ENCODE measurements at regions not wholly inside any gene's neighbourhood (a gene's known extent, or its start where the extent isn't known, plus 50 kb on each side); places are given as distances from the start of the nearest gene placed in this dataset.
A peak's percentile ranks its signal among the peaks of the same experiment; 100 is the strongest.

- H3K9me3 ChIP-seq (ENCODE audit: control insufficient read depth, insufficient read depth, low read depth, low read length) = no peaks in the 10 kb centered on the region
- CTCF ChIA-PET = interaction anchor here (0.6 to 1.3 kb wide), 4 partner anchors 15 to 478 kb away, joined by 3 to 9 read pairs (median 4); no protein-coding TSS in a partner anchor
- POLR2A ChIA-PET = no interaction called here
- no peaks in the 10 kb centered on the region for H3K36me3 ChIP-seq (ENCODE audit: control insufficient read depth in 2 of 2, insufficient read depth in 1 of 2, low read length in 2 of 2)
- TF ChIP-seq ZNF341 (tag by site-specific recombination; IDR thresholded peaks at IDR 0.05; ENCODE audit: low read depth) = peak; percentile 50; the same call in 1 of the 2 replicates
- TF ChIP-seq ZNF549 (tag by site-specific recombination; IDR thresholded peaks at IDR 0.05) = no peak
- no peak overlapping the region for H3K4me3 ChIP-seq (ENCODE audit: low read depth, low read length)
- no peaks in the 10 kb centered on the region for H3K4me1 ChIP-seq (ENCODE audit: control insufficient read depth, insufficient read depth, low read length)
- no peak overlapping the region for H3K27ac ChIP-seq (ENCODE audit: extremely low read depth, low read depth, low read length)
Measured at GRCh38 chr6:6764764-6765434, 176.4 kb downstream of the LY86 start.

GRCh38 chr6:6766230-6766905, 177.8 kb downstream of the LY86 start:
- H3K36me3 ChIP-seq (ENCODE audit: control insufficient read depth in 2 of 2, insufficient read depth in 1 of 2, low read length in 2 of 2) = no peaks in the 10 kb centered on the region
- no peaks in the 10 kb centered on the region for H3K4me1 ChIP-seq (ENCODE audit: control insufficient read depth, insufficient read depth, low read length)
- TF ChIP-seq ZNF768 (tag by site-specific recombination; IDR thresholded peaks at IDR 0.05) (no peak), ZFP69B (tag by site-specific recombination; IDR thresholded peaks at IDR 0.05) (no peak), ZNF785 (tag by site-specific recombination; IDR thresholded peaks at IDR 0.05) (no peak), YY2 (tag by site-specific recombination; IDR thresholded peaks at IDR 0.05) (no peak), ZNF610 (tag by site-specific recombination; IDR thresholded peaks at IDR 0.05; ENCODE audit: borderline replicate concordance) (no peak), ZNF335 (tag by site-specific recombination; conservative IDR thresholded peaks at IDR 0.05) (no peak)
- ChIA-PET POLR2A (no interaction called here), CTCF (interaction anchor here (0.6 to 0.8 kb wide), 2 partner anchors 43 to 483 kb away, joined by 3 to 4 read pairs; no protein-coding TSS in a partner anchor)
- H3K4me3 ChIP-seq (ENCODE audit: low read depth, low read length) = no peak overlapping the region
- H3K9me3 ChIP-seq (ENCODE audit: control insufficient read depth, insufficient read depth, low read depth, low read length) = no peaks in the 10 kb centered on the region
- H3K27ac ChIP-seq (ENCODE audit: extremely low read depth, low read depth, low read length) = no peak overlapping the region

DNA sequence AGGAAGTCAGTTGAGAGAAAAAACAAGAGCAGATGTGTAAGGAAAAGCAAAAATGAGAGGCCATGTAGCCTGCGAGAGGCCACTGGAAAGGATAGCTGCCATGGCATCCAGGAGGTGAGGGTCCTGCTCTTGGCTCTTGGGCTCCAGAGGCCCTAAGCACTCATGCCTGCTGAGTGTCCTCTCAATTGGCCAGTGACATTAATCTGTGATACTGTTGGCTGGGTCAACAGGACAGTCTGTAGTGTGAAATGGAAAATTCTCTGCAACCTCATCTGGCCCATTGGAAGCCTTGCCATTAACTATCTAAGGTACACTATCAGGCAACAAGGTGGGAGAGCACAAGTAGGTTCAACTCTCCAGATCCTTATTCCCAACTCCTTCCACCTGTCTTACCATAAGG, 180.9 kb downstream of the LY86 start:
- POLR2A ChIA-PET = no interaction called here
- H3K36me3 ChIP-seq (ENCODE audit: control insufficient read depth in 2 of 2, insufficient read depth in 1 of 2, low read length in 2 of 2) = no peaks in the 10 kb centered on the region
- H3K27ac ChIP-seq (ENCODE audit: extremely low read depth, low read depth, low read length) = no peak overlapping the region
- CTCF ChIA-PET = interaction anchor here (2.3 kb wide), 1 partner anchor 11 kb away, joined by 10 read pairs; no protein-coding TSS in a partner anchor
- H3K4me3 ChIP-seq (ENCODE audit: low read depth, low read length) = no peak overlapping the region
- no peaks in the 10 kb centered on the region for H3K4me1 ChIP-seq (ENCODE audit: control insufficient read depth, insufficient read depth, low read length)
- TF ChIP-seq ZNF341 (tag by site-specific recombination; IDR thresholded peaks at IDR 0.05; ENCODE audit: low read depth) (no peak), ZNF239 (tag by site-specific recombination; IDR thresholded peaks at IDR 0.05) (no peak), ZNF510 (tag by site-specific recombination; IDR thresholded peaks at IDR 0.05; ENCODE audit: insufficient replicate concordance) (no peak), ZNF2 (tag by site-specific recombination; IDR thresholded peaks at IDR 0.05) (no peak), ZNF558 (tag by site-specific recombination; IDR thresholded peaks at IDR 0.05) (no peak), SCRT1 (tag by site-specific recombination; IDR thresholded peaks at IDR 0.05; ENCODE audit: borderline replicate concordance) (no peak), ZNF777 (tag by site-specific recombination; IDR thresholded peaks at IDR 0.05; ENCODE audit: borderline replicate concordance) (no peak), ZNF214 (tag by site-specific recombination; IDR thresholded peaks at IDR 0.05; ENCODE audit: borderline replicate concordance) (no peak), ZNF623 (tag by site-specific recombination; IDR thresholded peaks at IDR 0.05) (no peak), ZNF274 (IDR thresholded peaks at IDR 0.05; ENCODE audit: low read length) (no peak), ZNF274 (tag by site-specific recombination; IDR thresholded peaks at IDR 0.05; ENCODE audit: borderline replicate concordance) (no peak), ZNF140 (tag by site-specific recombination; IDR thresholded peaks at IDR 0.05) (no peak), SCRT2 (tag by site-specific recombination; IDR thresholded peaks at IDR 0.05) (no peak), ZNF423 (tag by site-specific recombination; IDR thresholded peaks at IDR 0.05) (no peak), ZNF792 (tag by site-specific recombination; IDR thresholded peaks at IDR 0.05) (no peak), ZNF76 (tag by site-specific recombination; IDR thresholded peaks at IDR 0.05; ENCODE audit: borderline replicate concordance, low read depth) (no peak), ZNF624 (tag by site-specific recombination; IDR thresholded peaks at IDR 0.05) (no peak)
- TF ChIP-seq, protein P1, sequence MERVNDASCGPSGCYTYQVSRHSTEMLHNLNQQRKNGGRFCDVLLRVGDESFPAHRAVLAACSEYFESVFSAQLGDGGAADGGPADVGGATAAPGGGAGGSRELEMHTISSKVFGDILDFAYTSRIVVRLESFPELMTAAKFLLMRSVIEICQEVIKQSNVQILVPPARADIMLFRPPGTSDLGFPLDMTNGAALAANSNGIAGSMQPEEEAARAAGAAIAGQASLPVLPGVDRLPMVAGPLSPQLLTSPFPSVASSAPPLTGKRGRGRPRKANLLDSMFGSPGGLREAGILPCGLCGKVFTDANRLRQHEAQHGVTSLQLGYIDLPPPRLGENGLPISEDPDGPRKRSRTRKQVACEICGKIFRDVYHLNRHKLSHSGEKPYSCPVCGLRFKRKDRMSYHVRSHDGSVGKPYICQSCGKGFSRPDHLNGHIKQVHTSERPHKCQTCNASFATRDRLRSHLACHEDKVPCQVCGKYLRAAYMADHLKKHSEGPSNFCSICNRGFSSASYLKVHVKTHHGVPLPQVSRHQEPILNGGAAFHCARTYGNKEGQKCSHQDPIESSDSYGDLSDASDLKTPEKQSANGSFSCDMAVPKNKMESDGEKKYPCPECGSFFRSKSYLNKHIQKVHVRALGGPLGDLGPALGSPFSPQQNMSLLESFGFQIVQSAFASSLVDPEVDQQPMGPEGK (tag by site-specific recombination; IDR thresholded peaks at IDR 0.05) = no peak
- TF ChIP-seq, protein P2, sequence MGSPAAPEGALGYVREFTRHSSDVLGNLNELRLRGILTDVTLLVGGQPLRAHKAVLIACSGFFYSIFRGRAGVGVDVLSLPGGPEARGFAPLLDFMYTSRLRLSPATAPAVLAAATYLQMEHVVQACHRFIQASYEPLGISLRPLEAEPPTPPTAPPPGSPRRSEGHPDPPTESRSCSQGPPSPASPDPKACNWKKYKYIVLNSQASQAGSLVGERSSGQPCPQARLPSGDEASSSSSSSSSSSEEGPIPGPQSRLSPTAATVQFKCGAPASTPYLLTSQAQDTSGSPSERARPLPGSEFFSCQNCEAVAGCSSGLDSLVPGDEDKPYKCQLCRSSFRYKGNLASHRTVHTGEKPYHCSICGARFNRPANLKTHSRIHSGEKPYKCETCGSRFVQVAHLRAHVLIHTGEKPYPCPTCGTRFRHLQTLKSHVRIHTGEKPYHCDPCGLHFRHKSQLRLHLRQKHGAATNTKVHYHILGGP (tag by site-specific recombination; IDR thresholded peaks at IDR 0.05) = no peak
- no peaks in the 10 kb centered on the region for H3K9me3 ChIP-seq (ENCODE audit: control insufficient read depth, insufficient read depth, low read depth, low read length)

Data from HEK293 (cell line).